HG02571 (cell line): ENCODE measurements at regions not wholly inside any gene's neighbourhood (a gene's known extent, or its start where the extent isn't known, plus 50 kb on each side); places are given as distances from the start of the nearest gene placed in this dataset.
"Not testable (repeated sequence)": the region's sequence is repeated elsewhere in the genome, so short reads cannot be mapped to it uniquely, and the experiment has no call there.

ENCODE experiments used
- ATAC-seq: cut with Tn5 transposase; IDR thresholded peaks from one replicate; pipeline ENCODE4 v1.9.1; 2021; ENCODE audit warnings: mild to moderate bottlenecking, moderate library complexity; ENCODE audit not compliant: unreplicated experiment

DNA sequence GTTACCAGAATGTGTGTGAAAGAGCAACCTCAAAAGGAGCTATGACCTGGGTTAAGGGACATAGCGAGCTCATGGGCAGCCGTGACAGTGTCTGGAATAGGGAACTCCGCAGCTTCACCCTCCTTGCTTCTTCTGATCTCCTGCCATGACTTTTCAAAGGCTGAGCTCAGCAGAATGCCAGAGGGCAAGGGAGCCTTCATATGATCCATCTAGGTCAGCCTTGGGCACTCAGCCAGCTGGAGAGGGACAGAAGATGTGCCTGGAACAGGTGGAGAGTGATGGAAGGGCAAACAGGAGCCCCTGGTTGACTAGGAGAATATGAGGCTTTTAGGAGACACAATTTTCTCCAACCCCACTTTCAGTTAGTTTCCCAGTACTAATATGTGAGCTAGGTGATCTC is 352.8 kb upstream of the FRG2C start:
- ATAC-seq = not testable (repeated sequence)

DNA sequence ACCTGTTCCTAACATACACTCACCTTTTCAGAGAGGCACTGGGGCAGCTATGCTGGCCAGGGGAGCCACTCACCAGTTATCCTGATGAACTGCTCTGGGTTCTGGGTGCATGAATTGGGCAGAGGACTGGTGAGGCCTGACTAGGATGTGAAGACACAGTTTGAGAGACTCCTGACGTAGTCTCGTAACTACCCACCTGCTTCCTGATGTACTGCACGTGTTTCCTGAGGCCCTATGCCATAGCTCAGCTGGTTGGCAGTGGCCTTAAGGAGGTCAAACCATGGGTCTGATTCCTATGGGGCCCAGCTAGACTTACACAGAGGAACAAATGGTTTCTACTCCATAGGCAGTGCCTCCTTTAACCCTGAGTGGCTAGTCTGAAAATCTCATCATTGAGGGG is 351.7 kb upstream of the FRG2C start:
- ATAC-seq = not testable (repeated sequence)

DNA sequence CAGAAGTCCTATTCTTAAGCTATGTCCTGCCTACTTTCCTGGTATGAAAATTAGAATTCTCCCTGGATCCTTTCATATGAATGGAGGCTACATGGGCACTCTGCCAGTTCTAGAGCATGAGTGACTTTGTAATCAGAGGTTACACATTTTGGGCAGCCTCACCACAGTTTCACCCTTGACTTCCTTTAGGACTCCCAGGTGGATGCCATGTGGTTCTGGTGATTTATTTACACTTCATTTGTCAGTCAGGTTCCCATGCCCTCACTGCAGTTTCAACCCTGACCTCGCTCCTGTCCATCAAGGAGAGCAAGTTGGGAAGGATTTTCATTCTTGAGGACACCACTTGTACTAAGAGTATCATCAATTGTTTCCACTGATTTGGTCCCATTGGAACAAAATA is 344.4 kb upstream of the FRG2C start:
- not testable (repeated sequence) for ATAC-seq

DNA sequence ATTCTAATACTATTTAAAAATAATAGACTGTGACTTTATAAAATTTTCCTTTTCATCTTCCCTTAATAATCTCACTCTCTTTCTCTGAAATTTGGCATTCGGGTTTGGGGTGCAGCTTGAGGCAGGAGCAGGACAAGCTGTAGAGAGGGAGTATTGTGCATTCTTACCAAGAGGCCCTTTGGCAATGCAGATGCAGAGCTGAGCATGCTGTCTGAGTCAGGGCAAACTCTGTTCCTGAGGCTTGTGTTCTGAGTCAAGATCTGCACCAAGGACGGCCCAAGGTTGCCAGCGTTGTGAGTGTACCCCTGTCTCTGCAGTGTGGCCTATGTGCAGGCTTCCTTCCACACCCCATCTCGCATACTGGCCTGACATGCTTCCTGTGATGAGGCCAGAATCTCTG is 343.8 kb upstream of the FRG2C start:
- ATAC-seq = no peak

DNA sequence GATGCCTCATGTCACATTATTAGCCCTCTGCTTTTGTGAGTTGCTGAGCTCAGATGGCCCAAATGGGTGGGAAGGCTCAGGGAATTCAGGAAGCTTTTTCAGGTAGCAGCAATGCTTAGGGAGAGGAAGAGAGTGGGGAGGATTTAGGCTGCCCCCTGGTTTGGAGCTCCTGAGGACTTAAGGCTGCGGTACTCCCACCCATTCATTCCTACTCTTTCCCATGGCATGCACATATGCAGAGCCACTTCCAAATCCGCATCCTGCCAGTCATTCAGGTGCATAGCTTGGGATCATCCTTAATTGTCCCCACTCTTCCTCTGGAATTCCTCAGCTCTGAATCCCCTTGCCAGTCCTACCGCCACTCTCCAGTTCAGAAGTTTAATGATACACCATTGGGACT is 343.1 kb upstream of the FRG2C start:
- no peak for ATAC-seq

DNA sequence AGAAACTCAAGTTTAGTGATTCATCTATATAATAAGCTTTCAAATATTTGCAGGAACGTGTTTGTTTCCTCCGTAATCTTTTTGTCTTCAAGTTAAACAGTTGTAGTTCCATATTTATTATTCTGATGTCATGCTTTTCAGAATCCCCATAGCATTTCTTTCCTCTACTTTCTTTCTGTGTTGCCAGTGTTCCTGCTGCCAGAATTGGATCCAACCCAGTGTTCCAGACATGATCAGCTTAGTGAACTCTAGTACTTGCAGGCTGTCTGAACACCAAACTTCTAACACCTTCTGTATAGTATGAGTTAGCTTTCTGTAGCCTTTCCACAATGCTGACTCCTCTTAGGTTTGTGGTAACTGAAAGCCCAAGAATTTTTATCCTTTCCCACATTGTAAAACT is 340.2 kb upstream of the FRG2C start:
- ATAC-seq = not testable (repeated sequence)

DNA sequence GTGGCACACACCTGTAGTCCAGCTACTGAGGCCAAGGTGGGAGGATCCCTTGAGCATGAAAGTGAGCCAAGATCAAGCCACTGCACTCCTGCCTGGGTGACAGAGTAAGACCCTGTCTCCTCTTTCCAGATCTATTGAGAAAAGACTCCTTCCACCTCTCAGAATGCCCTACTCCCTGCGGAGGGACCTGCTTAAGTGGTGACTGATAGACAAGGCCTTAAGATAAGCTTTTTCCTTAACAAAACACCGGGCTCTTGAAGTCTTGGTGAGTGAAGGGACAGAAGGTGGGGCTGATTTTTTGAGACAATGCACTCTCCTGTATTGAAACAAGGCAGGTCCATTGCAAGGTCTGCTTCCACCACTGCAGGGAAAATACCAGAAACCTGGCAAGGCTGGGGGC is 338.4 kb upstream of the FRG2C start:
- ATAC-seq = no peak

DNA sequence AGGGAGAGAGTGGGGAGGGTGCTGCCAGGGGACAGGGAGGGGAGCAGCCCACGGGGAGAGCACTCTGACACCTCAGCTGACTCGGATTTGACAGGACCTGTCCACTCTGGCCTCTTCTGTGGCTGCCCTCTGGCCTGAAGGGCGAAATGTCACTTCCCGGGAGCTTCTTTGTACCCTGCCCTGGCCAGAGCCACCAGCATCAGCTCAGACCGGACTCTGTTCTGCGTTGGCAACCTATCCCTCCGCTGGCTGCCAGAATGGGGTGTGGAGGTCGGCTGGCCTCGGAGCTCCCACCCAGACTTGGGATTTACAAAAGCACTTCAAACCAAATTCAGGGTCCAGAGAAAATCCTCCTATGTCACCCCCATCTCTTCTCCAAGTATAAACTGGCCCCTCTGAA is 336.7 kb upstream of the FRG2C start:
- no peak for ATAC-seq

DNA sequence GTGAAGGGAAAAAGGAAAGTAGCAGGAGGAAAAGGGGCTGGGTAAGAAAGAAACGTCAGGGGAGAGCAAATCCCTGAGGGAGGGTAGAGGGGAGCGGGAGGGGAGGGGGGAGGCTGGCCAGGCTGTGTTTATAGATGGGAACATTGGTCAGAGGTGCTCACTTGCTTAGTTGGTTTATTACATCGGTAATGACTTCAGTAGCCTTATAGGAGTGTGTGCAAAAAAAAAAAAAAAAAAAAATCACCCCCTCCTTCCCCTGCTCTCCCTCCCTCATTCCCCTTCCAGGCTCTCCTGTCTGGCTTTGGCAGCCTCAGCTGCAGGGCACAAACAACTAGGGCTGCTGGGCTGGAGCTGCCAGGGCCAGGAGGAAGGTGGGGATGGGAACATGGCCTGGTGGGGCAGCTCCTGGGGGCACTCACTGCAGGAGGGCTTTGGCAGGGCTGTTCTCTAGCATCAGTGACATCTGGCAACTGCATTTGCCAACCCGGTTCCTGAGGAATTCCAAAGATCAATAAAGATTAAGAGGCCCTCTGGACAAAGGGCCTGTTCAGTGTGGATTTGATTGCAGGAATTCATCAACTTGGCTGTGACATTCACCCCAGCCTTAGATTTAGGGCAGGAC is 334.5 kb upstream of the FRG2C start:
- ATAC-seq = no peak

DNA sequence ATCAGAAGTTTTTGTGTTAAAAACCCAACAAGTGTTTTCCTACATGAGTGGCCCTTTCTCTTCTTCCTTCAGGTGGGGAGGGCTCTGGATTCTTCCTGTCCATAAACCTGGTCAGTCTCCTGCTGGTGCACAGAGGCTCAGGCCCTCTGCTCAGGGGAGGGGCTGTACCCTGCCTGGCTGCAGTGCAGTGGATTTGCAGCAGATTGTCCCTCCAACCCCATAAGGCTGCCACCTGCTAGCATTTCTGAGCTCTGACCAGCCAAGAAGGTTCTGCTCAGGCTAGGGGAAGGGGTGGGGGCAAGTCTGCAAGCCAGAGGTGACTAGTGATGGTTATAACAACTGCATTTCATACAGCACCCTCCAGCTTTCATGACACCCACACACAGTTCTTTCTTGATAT is 333.7 kb upstream of the FRG2C start:
- ATAC-seq = not testable (repeated sequence)

DNA sequence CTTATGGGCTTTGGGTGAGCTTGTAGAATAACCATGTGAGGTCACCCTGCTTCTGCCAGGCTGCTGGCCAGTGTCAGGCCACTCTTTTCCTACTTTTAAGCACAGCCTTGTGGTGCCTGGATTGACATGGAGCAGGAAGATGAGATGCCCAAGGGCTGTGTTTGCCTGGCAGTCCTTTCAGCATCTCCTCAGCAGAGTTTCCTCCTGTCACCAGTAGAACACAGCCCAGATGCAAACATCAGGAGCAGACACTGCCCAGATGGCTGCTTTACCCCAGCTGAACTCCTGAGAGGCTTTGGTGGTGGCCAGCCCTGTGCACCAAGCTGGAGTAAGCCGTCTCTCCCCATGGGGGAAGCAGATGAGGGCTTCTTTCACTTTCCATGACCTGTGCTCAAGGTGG is 332.0 kb upstream of the FRG2C start:
- not testable (repeated sequence) for ATAC-seq

DNA sequence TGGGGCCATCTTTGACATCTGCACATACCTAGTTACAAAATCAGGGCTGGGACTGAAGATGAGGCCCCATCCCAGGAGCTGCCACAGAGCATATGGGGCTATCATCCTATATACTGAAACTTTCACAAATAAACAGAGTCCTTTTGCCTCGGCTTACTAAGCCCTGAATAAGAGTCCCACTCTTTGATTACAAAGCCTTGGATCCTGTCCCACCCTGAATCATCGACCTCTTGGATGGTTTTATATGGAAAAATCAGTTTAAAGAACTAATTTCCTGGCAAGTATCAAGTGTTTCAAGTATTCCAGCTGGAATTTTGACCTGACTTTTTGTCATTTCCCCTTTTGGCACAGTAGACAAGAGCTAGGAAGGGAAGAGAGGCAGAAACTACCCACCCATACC is 331.3 kb upstream of the FRG2C start:
- ATAC-seq = no peak

DNA sequence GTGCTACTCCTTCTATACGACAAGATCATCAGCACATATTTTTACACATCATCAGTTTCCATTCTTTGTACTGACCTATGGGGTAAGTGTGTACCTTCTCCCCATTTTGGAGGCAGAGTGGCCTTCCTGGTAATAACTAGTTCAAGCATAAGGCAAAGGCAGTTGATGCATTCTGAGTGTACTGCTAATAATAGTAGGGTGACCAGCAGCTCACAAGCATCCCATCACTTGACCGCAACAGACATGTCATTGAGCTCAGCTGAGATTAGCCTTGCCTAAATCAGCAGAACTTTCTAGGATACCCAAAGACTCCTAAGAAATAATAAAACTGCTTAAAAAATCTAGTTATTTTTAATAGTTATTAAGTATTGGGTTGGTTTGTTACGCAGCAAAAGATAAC is 329.8 kb upstream of the FRG2C start:
- no peak for ATAC-seq

DNA sequence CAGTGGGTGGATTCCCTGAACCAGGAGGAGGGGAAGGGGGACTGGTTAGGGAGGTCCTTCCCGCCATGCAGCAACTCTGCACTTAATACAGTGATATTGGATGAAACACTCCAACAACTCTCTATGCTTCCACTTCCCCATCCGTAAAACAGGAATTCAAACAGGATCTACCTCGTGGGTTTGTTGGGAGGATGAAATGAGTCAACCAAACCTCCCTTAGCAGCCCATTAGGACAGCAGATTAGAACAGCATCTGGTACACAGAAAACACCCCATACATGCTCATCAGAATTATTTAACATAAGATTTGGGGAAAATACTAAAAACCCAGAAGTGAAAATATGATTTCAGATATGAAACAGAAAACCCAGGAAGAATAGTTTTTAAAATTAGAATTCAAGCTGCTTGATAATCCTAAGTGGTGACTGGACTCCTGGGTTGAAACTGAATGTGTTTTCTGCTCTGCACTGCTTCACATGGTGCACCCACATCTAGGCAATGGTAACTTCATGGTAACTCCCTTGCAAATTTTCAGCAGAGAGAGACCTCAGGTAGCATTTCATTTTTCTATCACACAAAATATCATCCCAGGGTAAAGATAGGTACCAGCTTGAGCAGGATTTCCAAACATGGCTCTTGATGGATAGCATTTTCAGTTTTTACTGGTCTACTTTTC is 326.8 kb upstream of the FRG2C start:
- ATAC-seq = no peak

DNA sequence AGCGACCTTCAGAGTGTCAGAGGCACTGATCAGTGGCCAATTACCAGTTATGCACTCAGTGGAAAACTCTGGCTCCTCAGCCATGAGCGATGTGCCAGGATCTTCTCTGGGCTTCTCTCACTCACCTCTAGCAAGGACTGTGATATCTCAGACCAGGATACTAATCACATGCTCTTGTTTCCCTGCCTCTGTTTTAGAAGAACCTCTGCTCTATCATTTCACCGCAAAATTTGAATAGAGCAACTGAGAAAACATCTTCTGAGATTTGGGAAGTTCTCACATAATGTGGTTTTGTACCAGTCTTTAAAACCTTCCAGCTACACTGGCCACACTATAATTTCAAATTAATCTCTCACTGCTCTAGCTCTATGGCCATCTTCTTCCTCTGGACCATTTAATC is 325.8 kb upstream of the FRG2C start:
- no peak for ATAC-seq

DNA sequence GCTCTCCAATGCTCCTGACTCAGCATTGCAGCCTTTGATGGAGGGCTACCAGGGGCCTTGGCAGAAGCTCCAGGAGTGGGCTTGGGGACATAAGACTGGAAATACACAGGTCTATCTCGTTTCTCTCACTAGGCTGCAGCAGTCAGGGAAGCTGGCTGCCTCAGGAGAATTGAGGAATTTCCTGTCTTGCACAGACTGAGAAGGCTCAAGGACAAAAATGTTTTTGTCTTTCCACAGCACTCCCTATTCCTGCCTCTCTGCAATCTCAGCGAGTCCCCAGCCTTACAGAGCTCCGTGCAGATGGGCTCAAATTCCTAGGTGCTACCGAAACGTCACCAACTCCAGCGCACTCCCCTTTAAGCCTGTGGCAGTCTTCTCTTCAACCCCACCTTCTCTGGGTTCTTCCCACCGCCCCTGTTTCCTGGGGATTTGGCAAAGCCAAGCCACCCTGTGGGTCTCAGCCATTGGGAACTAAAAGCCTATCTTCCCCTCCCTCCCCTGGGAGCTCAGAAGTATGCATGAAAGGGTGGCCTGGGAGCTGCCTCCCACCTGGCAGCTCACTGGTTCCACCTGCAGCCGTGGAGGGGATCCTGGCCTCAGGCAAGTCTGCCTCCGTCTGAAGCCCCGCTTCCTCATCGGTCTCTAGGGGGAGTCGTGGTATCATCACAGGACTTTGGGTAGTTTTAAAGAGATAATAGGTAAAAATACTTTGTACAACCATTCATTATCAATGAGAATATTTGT is 322.6 kb upstream of the FRG2C start:
- no peak for ATAC-seq

DNA sequence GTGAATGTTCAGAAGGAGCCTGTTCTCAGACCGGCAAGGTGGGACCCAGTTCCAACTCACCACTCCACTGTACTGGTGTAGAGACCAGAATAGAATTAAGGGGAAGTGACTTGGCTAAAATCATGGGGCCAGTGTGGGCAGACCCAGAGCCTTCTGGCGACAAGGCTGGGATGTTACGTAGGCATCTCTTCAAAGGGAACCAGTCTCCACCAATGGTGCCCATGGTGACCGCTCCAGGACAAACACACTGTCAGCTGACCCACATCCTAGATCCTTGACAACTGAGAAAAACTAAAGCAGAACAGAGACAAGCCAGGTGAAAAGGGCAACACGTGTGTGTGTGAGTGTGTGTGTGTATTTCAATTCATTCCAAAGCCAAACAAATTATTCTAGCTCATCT is 321.7 kb upstream of the FRG2C start:
- ATAC-seq = no peak

DNA sequence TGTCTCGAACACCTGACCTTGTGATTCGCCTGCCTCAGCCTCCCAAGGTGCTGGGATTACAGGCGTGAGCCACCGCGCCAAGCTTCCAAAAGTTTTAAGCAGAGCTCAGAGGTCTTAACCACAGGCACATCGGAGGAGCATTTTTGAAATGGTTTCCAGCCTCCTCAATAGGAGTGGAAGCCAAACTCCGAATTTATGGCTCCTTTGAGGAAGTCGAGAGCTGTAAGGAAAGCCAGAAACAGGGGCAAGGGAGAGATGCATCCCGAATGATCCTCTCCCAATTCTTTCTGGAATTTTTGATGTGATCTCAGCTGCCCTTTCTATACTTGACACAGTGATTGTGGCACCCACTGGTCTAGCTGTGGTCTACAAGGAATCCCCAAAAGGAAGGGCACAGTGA is 313.6 kb upstream of the FRG2C start:
- ATAC-seq = not testable (repeated sequence)

DNA sequence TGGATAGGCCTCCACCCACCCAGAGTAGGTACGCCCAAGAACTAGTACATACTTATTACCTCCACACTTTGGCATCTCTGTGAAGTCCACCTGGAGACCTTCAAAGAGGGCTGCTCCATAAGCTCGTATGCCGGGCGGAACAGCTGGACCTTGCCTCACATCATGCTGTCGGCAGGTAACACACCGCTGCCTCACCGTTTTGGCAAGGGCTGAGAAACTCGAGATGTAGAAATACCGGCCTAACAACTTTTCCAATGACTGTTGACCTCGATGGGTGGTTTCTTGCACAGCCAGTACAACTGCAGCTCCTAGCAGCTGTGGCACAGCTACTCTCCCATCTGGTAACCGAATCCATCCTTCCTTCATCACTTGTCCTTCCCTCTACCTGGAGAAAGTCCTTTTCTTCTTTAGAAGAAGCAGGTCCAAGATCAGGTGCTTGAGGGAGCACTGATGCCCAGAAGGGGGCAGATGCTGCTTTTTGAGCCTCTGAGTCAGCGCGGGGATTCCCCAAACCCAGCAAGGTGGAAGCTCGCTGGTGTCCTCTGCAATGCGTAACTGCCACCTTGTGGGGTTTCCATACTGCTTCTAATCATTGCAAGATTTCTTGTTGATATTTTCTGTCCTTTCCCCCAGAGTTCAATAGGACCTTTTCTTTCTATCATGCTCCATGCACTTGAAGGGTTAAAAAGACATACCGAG is 301.9 kb upstream of the FRG2C start:
- not testable (repeated sequence) for ATAC-seq

DNA sequence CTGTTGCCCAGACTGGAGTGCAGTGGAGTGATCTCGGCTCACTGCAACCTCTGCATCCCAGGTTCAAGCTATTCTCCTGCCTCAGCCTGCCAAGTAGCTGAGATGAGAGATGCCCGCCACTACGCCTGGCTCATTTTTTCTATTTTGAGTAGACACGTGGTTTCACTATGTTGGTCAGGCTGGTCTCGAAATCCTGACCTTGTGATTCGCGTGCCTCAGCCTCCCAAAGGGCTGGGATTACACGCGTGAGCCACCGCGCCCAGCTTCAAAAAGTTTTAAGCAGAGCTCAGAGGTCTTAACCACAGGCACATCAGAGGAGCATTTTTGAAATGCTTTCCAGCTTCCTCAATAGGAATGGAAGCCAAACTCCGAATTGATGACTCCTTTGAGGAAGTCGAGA is 291.2 kb upstream of the FRG2C start:
- not testable (repeated sequence) for ATAC-seq

DNA sequence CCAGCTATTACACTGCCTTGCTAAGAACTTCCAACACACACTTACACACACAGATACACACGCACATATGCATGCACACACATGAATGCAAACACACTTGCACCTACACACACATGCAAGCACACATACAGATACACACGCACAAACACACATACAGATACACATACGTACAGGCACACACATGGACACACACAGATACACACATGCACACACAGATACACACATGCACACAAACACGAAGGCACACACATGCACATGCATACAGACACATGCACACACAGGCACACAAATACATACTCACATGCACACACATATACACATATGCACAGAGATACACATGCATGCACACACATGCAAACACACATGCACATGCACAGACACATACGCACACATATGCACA is 284.3 kb upstream of the FRG2C start:
- ATAC-seq = not testable (repeated sequence)
